ENCODE measurements at regions not wholly inside any gene's neighbourhood (a gene's known extent, or its start where the extent isn't known, plus 50 kb on each side); places are given as distances from the start of the nearest gene placed in this dataset.

DNA sequence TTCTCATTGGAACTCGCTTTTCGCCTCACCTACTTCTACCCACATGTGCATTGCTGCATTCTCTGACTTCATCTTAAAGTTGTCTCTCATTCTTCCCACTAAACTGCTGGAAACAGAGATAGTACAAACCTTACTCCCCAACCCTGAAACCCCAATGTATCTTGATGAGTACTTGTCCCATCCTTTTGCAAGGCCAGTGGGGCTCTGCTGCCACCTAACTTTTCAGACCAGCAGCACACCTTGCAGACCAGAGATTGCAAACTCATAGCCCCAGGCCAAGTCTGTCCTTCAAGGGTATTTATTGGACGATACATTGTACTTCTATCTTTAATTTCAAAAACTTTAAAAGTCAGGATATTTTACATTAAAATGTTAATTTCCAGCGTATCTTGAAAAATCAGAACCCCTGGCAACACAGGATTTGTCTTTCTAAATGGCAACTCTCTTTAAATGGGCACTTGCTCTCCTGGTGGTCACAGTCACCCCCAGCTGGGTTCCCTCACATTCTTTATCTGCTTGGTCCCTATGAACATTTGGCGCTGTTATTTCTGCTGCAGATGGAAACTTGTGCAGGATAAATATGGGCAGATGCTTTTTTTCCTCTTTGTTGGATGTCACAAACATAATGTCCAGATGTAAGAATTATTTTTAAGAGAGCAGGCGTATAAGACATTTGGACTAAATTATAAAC is 83.9 kb downstream of the SOD2 start:
- H2BK20ac ChIP-seq (ENCODE audit: low read depth, low read length, poor library complexity, severe bottlenecking), result no peak overlapping the region
- no peak overlapping the region for H4K91ac ChIP-seq (ENCODE audit: insufficient read length, low read depth, low read length)
- no peaks in the 10 kb centered on the region; a peak in 2 of 7 replicates for H3K36me3 Mint-ChIP-seq (ENCODE audit: insufficient read depth in 1 of 3, low read depth in 3 of 3)
- H3T11ph ChIP-seq (ENCODE audit: low read length), result no peak overlapping the region
- DNase-seq, result peak; percentile 65
- H3K4me2 ChIP-seq (ENCODE audit: insufficient read depth, insufficient read length, low read length), result no peak overlapping the region
- peaks cover 0 to 6% of the 10 kb centered on the region in 2 experiments; a peak in 3 of 5 replicates for H3K9me3 Mint-ChIP-seq
- H3K4me1 ChIP-seq (ENCODE audit: insufficient read depth, low read length), result no peaks in the 10 kb centered on the region
- no peak overlapping the region for H2AFZ ChIP-seq (ENCODE audit: low read length)
- H3K79me2 ChIP-seq (ENCODE audit: insufficient read depth, low read length), result no peaks in the 10 kb centered on the region
- H3K4ac ChIP-seq (ENCODE audit: low read depth, low read length), result no peak overlapping the region
- no peak overlapping the region for H3K9ac ChIP-seq (ENCODE audit: extremely low read depth, insufficient read length, low read length)
- no peaks in the 10 kb centered on the region for H3K9me3 ChIP-seq (ENCODE audit: control insufficient read depth, low read depth, low read length)
- no peaks in the 10 kb centered on the region for H3K4me1 Mint-ChIP-seq
- H3K27ac Mint-ChIP-seq, result no peak overlapping the region; a peak in 1 of 7 replicates
- H2BK12ac ChIP-seq (ENCODE audit: insufficient read length, low read depth, low read length), result no peak overlapping the region
- H3K18ac ChIP-seq (ENCODE audit: insufficient read length, low read depth, low read length), result no peak overlapping the region
- no peak overlapping the region for H3K23ac ChIP-seq (ENCODE audit: insufficient read length, low read depth, low read length)
- no peaks in the 10 kb centered on the region; the same call in 1 of the 2 replicates for H3K27me3 Mint-ChIP-seq (ENCODE audit: low read depth)
- H3K23me2 ChIP-seq (ENCODE audit: insufficient read length, low read depth, low read length, poor library complexity, severe bottlenecking), result no peaks in the 10 kb centered on the region
- H3K27me3 ChIP-seq (ENCODE audit: insufficient read depth, low read length), result no peaks in the 10 kb centered on the region
- no CpG with 5 or more reads among the region's 6 CpGs for WGBS (ENCODE audit: extremely low coverage, insufficient read length, low lambda C conversion rate)
- H3K27ac ChIP-seq (ENCODE audit: insufficient read length, low read depth, low read length), result no peak overlapping the region
- H3K14ac ChIP-seq (ENCODE audit: insufficient read depth, low read length), result no peak overlapping the region
- H3K79me1 ChIP-seq (ENCODE audit: insufficient read depth, low read depth, low read length, poor library complexity, severe bottlenecking), result no peaks in the 10 kb centered on the region
- no peak overlapping the region for H2BK15ac ChIP-seq (ENCODE audit: low read depth, low read length)
- H3K56ac ChIP-seq (ENCODE audit: insufficient read length, low read depth, low read length), result no peak overlapping the region
- H2AK5ac ChIP-seq (ENCODE audit: insufficient read length, low read length), result no peak overlapping the region
- H2BK120ac ChIP-seq (ENCODE audit: low read depth, low read length, poor library complexity, severe bottlenecking), result no peak overlapping the region
- H3K4me3 Mint-ChIP-seq, result no peak overlapping the region
- H4K8ac ChIP-seq (replicated peaks; ENCODE audit: insufficient read length, low read depth, low read length), result no peak overlapping the region
- H4K20me1 ChIP-seq (ENCODE audit: control insufficient read depth, insufficient read depth, insufficient read length), result no peaks in the 10 kb centered on the region
- H4K5ac ChIP-seq (ENCODE audit: insufficient read length, low read depth, low read length), result no peak overlapping the region
- TF ChIP-seq, protein P1, sequence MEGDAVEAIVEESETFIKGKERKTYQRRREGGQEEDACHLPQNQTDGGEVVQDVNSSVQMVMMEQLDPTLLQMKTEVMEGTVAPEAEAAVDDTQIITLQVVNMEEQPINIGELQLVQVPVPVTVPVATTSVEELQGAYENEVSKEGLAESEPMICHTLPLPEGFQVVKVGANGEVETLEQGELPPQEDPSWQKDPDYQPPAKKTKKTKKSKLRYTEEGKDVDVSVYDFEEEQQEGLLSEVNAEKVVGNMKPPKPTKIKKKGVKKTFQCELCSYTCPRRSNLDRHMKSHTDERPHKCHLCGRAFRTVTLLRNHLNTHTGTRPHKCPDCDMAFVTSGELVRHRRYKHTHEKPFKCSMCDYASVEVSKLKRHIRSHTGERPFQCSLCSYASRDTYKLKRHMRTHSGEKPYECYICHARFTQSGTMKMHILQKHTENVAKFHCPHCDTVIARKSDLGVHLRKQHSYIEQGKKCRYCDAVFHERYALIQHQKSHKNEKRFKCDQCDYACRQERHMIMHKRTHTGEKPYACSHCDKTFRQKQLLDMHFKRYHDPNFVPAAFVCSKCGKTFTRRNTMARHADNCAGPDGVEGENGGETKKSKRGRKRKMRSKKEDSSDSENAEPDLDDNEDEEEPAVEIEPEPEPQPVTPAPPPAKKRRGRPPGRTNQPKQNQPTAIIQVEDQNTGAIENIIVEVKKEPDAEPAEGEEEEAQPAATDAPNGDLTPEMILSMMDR (conservative IDR thresholded peaks at IDR 0.05), result peak; percentile 79
- no peak overlapping the region for H2BK5ac ChIP-seq (ENCODE audit: insufficient read length, low read length)

All from H9 (cell line).